GM13977 (cell line): ENCODE measurements at regions not wholly inside any gene's neighbourhood (a gene's known extent, or its start where the extent isn't known, plus 50 kb on each side); places are given as distances from the start of the nearest gene placed in this dataset.
"Not testable (repeated sequence)": the region's sequence is repeated elsewhere in the genome, so short reads cannot be mapped to it uniquely, and the experiment has no call there.

Source experiments
- DNase-seq: peaks from one replicate; pipeline ENCODE4 v3.0.0; 2012; ENCODE audit warnings: low spot score
- CTCF ChIP-seq: IDR thresholded peaks from 2 replicates; pipeline ENCODE4 v1.5.1; 2012; ENCODE audit warnings: mild to moderate bottlenecking, control low read depth; ENCODE audit not compliant: insufficient read depth; ENCODE audit errors: extremely low read depth, missing control alignments
- in situ Hi-C: fragments of 300-500 bp; cut with MboI; formaldehyde crosslinking; loops from one replicate; pipeline ENCODE4 v1.12.0; 2022; ENCODE audit warnings: low sequenced_read_pairs, low pct_unique_long_range_greater_than_20kb, mixed read lengths, inconsistent platforms; ENCODE audit not compliant: unreplicated experiment

DNA sequence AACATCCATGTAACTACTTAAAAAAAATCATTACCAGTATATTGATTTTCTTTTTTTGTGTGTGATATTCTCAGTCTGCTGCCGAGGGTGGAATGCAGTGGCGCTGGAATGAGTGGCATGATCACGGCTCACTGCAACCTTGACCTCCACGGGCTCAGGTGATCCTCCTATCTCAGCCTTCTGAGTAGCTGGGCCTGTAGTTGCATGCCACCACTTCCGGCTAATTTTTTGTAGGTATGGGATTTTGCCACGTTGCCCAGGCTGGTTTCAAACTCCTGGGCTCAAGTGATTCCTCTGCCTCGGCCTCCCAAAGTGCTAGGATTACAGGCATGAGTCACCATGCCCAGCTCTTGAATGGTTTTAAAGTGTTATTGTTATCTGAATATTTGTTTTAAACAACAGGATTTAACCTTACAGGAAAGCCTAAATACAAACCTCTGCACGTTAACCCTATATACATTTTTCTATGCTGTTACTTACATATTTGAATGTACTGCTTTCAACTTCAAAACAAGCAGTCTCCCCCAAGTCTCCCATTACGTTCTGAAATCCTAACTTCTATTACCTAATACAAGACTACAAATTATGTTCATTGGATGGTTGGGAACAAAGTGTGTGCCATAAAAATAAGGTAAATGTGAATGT is 61.7 kb downstream of the KPNA2 start:
- no peak for DNase-seq
- in situ Hi-C loops, result no loop called here
- no peak for TF ChIP-seq CTCF

- in situ Hi-C loops, DNase-seq: not testable (repeated sequence)
Observed at GRCh38 chr17:68099341-68099753, 63.8 kb downstream of the KPNA2 start.

- in situ Hi-C loops, result no loop called here
- no peak for TF ChIP-seq CTCF
- no peak for DNase-seq
Observed at GRCh38 chr17:68100000-68100641, 64.6 kb downstream of the KPNA2 start.

- in situ Hi-C loops, result no loop called here
- TF ChIP-seq CTCF, result no peak
Observed at GRCh38 chr17:68101075-68101986, 65.8 kb downstream of the KPNA2 start.

DNA sequence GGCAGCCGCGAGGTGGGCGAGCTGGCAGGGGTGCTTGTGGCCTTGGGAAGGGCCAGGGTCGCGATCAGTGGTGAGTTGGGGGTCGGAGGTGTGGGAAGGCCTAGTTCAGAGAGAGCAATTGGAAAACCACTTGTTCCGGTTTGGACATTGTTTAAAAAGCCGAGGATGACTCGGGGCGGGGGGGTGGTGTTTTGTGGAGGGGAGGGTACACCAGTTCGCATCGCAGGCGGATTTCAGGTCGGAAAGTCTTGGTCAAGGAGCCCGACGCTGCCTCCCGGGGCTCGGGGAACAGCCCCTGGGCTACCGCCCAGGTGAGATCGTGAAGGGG is 66.4 kb downstream of the KPNA2 start:
- no peak for DNase-seq
- in situ Hi-C loops, result no loop called here
- no peak for TF ChIP-seq CTCF

More at GRCh38 chr17:68101075-68101986, 65.8 kb downstream of the KPNA2 start:
- DNase-seq, result peak; percentile 89

- TF ChIP-seq CTCF, result no peak
- in situ Hi-C loops, result no loop called here
- no peak for DNase-seq
Observed at GRCh38 chr17:68102318-68102758, 66.8 kb downstream of the KPNA2 start.

DNA sequence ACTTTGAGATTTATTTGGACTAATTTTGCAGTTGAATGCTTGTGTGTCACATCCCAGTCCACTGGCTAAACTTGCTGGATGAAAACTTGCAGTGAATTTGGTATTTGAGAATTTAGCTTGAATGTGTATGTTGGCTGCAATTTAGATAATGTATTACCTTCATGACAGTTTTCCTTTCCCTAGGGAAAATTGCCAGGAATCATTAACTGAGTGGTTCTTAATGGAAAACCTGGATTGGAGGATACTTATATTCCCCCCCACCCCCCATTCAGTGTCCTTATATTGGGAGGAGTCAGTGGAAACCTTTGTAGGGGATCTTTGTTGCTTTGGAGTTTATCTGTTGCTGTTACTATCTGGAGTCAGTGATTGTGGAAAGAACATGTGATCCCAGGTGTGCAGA is 67.6 kb downstream of the KPNA2 start:
- TF ChIP-seq CTCF, result no peak
- in situ Hi-C loops, result no loop called here
- no peak for DNase-seq
